ENCODE measurements at regions not wholly inside any gene's neighbourhood (a gene's known extent, or its start where the extent isn't known, plus 50 kb on each side); places are given as distances from the start of the nearest gene placed in this dataset.

GRCh38 chr17:79370594-79370993 is 240.3 kb downstream of the RBFOX3 start:
- H3K4me3 ChIP-seq (replicated peaks in 1 of 3; ENCODE audit: insufficient read depth in 1 of 3, low read depth in 1 of 3, low read length in 3 of 3): no peak overlapping the region
- no peaks in the 10 kb centered on the region for H3K4me1 ChIP-seq (ENCODE audit: control insufficient read depth, extremely low read depth, insufficient read depth, low read length)
- intact Hi-C loops (cut with micrococcal nuclease) (no loop called here), dilution Hi-C loops (cut with MboI; ENCODE audit: extremely low pct_ligation_motif_present, low sequenced_read_pairs) (no loop called here)
- H3K9ac ChIP-seq (replicated peaks; ENCODE audit: extremely low read depth, insufficient read depth, low read length): no peak overlapping the region
- no peaks in the 10 kb centered on the region for H3K9me3 ChIP-seq (replicated peaks; ENCODE audit: control insufficient read depth, insufficient read depth, low read length)
- FAIRE-seq: no peak
- no peaks in the 10 kb centered on the region for H3K36me3 ChIP-seq (ENCODE audit: control insufficient read depth in 2 of 2, extremely low read depth in 1 of 2, insufficient read depth in 2 of 2, low read length in 2 of 2)
- no peaks in the 10 kb centered on the region for H4K20me1 ChIP-seq (replicated peaks; ENCODE audit: control insufficient read depth, extremely low read depth, insufficient read depth, low read length)
- POLR2A ChIA-PET: no interaction called here
- TF ChIP-seq POLR2A (IDR thresholded peaks at IDR 0.05; ENCODE audit: low read depth, low read length): no peak
- TF ChIP-seq MAX (IDR thresholded peaks at IDR 0.05; ENCODE audit: insufficient read depth, insufficient read length): no peak
- no peak for TF ChIP-seq EZH2 (IDR thresholded peaks at IDR 0.05; ENCODE audit: borderline replicate concordance, low read depth, low read length, severe bottlenecking)
- TF ChIP-seq MYC (IDR thresholded peaks at IDR 0.05; ENCODE audit: low read depth, low read length): no peak
- no peak for TF ChIP-seq FOS (IDR thresholded peaks at IDR 0.05; ENCODE audit: borderline replicate concordance, insufficient read depth, low read length)
- no peak for TF ChIP-seq POLR2AphosphoS5 (IDR thresholded peaks at IDR 0.05; ENCODE audit: insufficient read depth, low read depth, low read length)
- TF ChIP-seq CTCF (IDR thresholded peaks at IDR 0.05; ENCODE audit: extremely low read depth in 1 of 2, insufficient read depth in 1 of 2, low read depth in 1 of 2, low read length in 2 of 2): no peak
- no peak for TF ChIP-seq JUN (IDR thresholded peaks at IDR 0.05; ENCODE audit: borderline replicate concordance, insufficient read depth, insufficient read length, low read depth)
- no peak for TF ChIP-seq GATA2 (IDR thresholded peaks at IDR 0.05; ENCODE audit: insufficient read depth, insufficient read length, low read depth, low read length)
- no peak overlapping the region for H3K27ac ChIP-seq (ENCODE audit: insufficient read depth, low read depth, low read length)
- no TSS peak for BruUV-seq (replicated peaks)
- CTCF ChIA-PET: no interaction called here
- H3K9me1 ChIP-seq (replicated peaks; ENCODE audit: control insufficient read depth, extremely low read depth, insufficient read depth, low read length): no peaks in the 10 kb centered on the region
- no peak for DNase-seq (ENCODE audit: low read depth, low spot score)
- no peak overlapping the region for H3K4me2 ChIP-seq (ENCODE audit: insufficient read depth, low read length)
- no peak overlapping the region for H2AFZ ChIP-seq (ENCODE audit: low read depth, low read length)
- no peaks in the 10 kb centered on the region for H3K79me2 ChIP-seq (ENCODE audit: control insufficient read depth, insufficient read depth, low read length)
- no peaks in the 10 kb centered on the region for H3K27me3 ChIP-seq (ENCODE audit: control insufficient read depth in 2 of 2, insufficient read depth in 2 of 2, low read length in 2 of 2)
